NCI-H446 treated with DMSO at 0.1 percent for 48 hours (cell line): ENCODE measurements at regions not wholly inside any gene's neighbourhood (a gene's known extent, or its start where the extent isn't known, plus 50 kb on each side); places are given as distances from the start of the nearest gene placed in this dataset.
"Not testable (repeated sequence)": the region's sequence is repeated elsewhere in the genome, so short reads cannot be mapped to it uniquely, and the experiment has no call there.

Source experiments
- DNase-seq: peaks from one replicate; lab custom pipeline; 2025; lab: John Stamatoyannopoulos, UW

DNA sequence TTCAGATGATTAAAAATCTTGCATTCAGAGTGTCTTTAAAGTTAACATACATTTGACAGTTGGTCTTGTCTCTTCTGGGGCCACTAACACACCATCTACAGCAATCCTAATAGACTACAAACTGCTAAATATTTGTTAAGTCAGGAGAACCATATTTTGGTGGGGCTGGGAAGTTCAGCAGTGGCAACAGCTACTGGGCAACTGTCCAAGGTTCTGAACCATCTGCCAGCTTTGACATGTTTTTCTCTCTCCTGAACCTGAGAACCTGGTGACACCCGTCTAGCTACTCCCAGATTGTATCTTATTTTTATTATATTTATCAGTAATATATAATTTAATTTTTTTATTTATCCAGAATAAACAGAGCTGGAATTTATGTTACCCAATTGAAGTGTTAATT, 199.0 kb upstream of the DPYD start:
- peak; percentile 86 for DNase-seq

GRCh38 chr1:98113811-98114210, 193.0 kb upstream of the DPYD start:
- no peak for DNase-seq

DNA sequence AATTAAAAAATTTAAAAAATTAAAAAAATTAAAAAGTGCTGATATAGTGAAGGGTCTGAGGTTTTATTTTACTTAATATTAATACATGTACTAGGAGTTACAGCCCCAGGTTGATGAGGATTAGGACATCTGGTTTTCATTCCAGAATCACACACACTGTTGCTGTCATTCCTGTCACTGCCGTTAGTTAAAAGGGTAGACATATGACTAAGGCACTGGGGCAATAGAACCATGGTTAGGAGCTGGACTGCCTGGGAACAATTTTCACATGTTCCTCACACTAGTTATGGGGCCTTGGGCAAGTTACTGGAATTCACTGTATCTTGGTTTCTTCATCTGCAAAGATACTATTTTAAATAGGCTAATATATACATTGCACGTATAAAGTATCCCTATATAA, 191.8 kb upstream of the DPYD start:
- no peak for DNase-seq

GRCh38 chr1:98110674-98111073, 189.8 kb upstream of the DPYD start:
- DNase-seq = no peak

DNA sequence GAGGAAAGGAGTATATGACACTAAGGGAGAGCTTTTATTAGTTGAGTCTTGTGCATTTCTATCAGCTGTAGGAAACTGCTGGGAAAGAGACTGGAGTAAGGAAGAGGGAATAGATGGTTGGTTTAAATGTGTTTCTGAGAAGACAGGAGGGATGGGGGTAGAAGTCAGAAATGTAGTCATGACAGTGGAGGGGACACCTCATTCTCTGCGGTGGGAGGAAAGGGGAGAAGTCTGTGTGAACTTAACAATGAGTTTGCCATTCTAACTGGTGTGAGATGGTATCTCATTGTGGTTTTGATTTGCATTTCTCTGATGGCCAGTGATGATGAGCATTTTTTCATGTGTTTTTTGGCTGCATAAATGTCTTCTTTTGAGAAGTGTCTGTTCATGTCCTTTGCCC, 187.5 kb upstream of the DPYD start:
- DNase-seq = not testable (repeated sequence)

DNA sequence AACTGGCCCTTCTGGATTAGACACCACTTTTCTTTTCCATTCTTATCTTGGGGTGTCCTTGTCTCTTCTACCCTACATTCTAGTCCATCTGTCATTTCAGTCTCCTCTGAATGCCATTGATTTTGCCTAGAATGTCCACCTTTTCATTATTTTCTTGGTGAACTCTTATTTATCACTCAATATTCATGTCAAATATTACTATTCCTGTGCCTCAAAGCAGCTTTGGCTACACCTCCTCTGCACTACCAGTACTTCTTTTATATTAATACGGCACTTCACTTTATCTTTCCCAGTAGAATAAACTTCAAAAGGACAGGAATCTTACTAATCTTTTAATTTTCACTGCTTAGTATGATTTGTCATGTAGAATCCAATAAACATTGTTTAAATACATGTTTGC, 186.4 kb upstream of the DPYD start:
- no peak for DNase-seq

DNA sequence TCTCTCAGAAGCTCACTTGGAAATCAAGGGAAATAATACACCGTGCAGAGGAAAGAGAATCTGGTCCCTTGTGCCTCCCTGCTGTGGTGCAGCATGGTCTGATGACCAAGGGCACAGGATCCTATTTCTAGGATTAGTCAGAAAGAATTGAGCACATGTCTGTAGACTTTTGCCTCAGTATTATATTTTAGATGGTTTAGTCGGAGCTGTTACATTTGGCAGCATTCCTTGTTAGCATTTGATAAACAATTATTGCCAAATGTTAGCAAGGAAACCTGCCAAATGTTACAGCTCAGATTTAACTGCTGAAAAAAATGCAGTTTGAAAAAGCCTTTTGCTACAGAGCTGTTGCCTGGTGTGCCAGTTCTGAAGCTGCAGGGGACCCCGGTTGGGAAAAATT, 183.5 kb upstream of the DPYD start:
- DNase-seq = peak; percentile 99

GRCh38 chr1:98103617-98104285, 182.9 kb upstream of the DPYD start:
- DNase-seq = peak; percentile 89

DNA sequence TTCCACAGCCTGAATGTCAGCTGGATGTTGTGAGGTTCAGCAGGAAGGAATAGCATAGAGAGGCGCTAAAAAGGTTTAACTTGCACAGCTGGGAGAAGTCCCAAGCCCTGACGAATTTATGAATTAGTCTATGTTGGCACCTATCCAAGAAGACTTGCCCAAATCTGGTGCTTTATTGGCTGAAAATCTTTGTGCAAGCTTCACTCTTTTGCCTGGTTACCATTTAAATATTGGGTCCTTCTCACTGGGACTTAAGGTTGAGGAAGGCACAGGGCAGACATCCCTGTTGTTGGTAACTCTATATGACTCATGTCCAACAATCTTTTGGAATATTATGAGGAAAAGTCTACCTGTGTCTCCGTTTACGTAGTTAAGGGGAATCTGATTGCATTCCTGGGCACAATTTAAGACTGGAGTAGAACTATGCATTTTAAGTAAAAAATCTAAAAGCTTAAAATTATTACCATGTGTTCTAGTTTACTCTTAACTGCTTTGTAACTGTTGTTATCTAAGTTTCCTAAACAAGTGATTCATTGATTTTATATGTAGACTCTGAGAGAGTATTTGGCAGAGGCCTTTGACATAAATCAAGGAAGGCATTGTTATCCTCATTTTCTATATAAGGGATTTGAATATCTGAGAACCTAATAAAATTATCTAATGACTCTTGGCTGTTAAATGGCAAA, 181.7 kb upstream of the DPYD start:
- DNase-seq = peak; percentile 83

DNA sequence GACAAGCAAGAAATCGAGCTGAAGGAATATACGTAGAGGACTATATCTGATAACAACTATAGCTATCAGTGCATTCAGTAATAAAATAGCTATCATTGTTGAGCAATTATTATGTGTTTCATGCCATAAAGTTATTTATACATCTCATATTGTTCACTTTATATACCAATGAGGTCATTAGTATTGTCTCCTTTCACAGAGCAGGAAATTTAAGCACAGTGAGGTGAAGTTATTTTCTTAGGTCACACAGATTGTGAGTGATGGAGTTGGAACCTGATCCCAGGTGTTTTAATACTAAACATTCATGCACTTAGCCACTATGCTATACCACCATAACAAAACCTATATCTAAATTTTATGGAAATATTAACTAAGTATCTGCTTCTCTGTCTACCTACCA, 180.5 kb upstream of the DPYD start:
- DNase-seq = no peak

DNA sequence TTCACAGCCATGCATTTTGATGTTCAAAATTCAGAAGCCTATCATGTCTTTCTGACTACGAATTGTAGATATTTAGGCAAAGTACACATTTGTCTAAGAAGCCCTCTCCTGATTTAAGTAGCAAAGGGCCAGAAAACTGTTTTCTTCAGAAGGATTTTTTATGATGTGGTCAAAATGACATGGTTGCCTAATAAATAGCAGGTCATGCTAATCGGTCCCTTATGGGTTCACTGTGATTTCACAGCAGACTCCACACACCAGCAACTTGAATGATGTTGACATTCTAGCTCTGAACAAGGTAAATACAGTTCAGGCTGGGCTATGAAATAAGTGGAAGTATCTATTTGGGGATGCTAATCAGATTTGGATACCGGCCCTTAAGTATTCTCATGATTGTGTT, 178.7 kb upstream of the DPYD start:
- DNase-seq = no peak

GRCh38 chr1:98098473-98098872, 177.6 kb upstream of the DPYD start:
- no peak for DNase-seq

- DNase-seq = no peak
These were observed 169.5 kb upstream of the DPYD start for GRCh38 chr1:98090351-98090750.

GRCh38 chr1:98088381-98088780, 167.5 kb upstream of the DPYD start:
- no peak for DNase-seq

- no peak for DNase-seq
These were observed 166.1 kb upstream of the DPYD start for GRCh38 chr1:98086796-98087441.

GRCh38 chr1:98086156-98086555, 165.3 kb upstream of the DPYD start:
- no peak for DNase-seq

DNA sequence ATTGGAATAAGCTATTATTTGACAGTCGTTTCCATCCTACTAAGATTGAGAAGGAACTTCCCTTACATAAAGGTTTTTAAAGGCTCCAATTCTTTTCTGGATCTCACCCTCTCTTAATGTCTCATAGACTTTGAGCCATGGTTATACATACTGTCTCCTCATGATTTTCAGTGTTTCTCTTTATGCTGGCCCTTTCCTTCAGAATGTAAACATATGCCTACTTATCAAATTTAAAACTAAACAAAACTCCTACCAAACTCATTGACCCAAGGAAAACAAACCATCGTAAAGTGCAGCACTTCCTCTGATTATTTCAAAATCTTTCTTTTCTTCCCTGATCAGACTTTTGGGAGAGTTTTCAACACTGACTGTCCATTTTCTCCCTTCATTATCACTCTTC, 163.4 kb upstream of the DPYD start:
- no peak for DNase-seq

- no peak for DNase-seq
These were observed 161.1 kb upstream of the DPYD start for GRCh38 chr1:98081944-98082343.

DNA sequence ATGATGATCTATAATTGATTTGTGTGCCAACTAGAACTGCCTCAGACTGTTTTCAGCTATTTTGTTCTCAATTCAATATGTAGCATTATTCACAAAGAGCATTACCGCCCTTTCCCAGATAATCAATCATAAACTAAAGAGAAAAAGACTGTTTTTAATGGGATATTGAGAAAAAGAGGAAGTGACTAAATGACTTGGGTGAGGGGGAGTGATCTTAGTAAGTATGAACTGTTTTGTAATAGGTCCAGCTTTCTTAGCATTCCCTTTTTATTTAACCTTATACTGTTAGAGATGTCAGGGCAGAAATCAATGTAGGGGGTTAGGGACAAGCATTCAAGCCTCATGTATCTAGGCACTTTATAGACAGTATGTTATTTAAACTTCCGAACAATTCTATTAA, 157.8 kb upstream of the DPYD start:
- DNase-seq = no peak

DNA sequence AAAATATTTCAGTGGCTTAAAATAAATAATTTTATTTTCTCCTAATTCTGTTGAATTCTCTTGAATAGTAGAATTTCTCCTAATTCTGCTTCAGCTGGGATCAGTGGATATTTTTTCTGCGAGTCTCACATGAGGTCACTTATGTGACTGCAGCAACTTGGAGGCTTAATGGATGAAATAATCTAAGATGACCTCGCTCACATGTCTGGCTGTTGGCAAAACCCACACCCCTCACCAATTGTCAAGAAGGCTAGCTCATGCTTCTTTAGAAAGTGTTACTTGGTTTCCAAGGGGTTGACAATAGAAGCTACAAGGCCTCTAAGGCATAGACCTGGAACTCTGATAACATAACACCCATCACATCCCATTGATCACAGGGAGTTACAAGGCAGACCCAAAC, 156.9 kb upstream of the DPYD start:
- DNase-seq = no peak

DNA sequence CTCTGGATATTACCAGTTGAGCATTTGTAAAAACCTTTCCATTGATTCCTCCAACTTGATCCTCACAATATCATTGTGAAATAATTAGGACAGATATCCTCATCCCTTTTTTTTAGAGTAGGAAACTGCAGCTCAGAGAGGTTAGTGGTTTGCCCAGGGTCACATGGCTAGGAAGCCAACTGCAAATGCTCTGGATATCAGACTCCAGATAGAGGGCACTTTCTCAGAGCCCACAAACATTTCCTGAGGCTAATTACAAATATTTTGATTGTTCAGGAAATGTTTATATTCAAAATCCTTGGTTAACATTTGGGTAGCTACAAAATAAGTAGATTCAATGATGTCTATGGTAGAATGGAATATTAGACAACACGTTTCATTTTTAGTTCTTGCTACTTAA, 154.8 kb upstream of the DPYD start:
- no peak for DNase-seq

- DNase-seq = no peak
These were observed 153.0 kb upstream of the DPYD start for GRCh38 chr1:98073823-98074222.

DNA sequence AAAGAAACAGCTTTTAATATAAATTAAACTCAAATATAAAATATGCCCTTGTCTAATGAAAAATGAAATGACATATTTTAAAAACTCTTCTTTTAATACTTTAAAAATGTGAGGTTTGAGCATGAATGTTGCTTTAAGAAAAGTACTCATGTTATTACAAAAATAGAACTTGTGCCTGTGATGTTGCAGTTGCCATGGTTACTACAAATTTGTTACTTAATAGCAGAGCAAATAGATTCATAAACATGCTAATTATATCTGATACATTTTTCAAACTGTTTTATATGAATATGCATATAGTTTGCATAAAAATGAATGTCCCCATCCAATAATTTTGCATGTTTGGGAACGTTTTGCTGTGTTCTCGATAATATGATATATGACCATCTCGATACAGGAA, 152.3 kb upstream of the DPYD start:
- DNase-seq = no peak

DNA sequence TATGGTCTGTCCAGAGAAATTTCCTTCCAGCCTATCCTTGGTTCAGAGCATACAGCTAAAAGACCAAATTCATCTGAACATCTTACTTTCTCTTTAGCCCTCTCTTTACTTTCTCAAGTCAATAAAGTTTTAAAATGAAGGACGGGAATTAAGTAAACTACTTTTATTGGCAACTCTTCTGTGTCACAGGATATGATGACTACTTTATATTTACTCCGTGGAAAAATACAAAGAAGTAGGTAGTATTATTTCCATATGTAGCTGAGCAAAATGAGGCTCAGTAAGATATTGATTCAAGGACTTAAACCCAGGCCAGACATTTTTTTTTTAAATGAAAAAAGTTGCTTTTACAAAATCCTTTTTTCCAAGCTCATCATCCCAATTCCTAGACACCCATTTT, 151.2 kb upstream of the DPYD start:
- DNase-seq = no peak
